Mesothelial cell of epicardium (in vitro differentiated cells): ENCODE measurements at regions not wholly inside any gene's neighbourhood (a gene's known extent, or its start where the extent isn't known, plus 50 kb on each side); places are given as distances from the start of the nearest gene placed in this dataset.

Experiments
- DNase-seq, 2 experiments: peaks; one replicate each; pipeline ENCODE4 v3.0.0; 2021; ENCODE audit warnings: low spot score in 2 of 2; ENCODE audit not compliant: unreplicated experiment in 2 of 2
- H3K27ac Mint-ChIP-seq: 2 replicates; pipeline ENCODE4 v1.8.0; 2021; ENCODE audit warnings: mixed read lengths
- H3K27me3 Mint-ChIP-seq: 2 replicates; pipeline ENCODE4 v1.8.0; 2021; ENCODE audit warnings: low read depth, mixed read lengths
- H3K36me3 Mint-ChIP-seq: 2 replicates; pipeline ENCODE4 v1.8.0; 2021; ENCODE audit warnings: mixed read lengths
- H3K4me1 Mint-ChIP-seq: 2 replicates; pipeline ENCODE4 v1.8.0; 2021; ENCODE audit warnings: mixed read lengths
- H3K4me3 Mint-ChIP-seq: 2 replicates; pipeline ENCODE4 v1.8.0; 2021; ENCODE audit warnings: mild to moderate bottlenecking, moderate library complexity, mixed read lengths
- H3K9me3 Mint-ChIP-seq: 2 replicates; pipeline ENCODE4 v1.8.0; 2021; ENCODE audit warnings: mixed read lengths
- CTCF ChIP-seq: fragments of 200-600 bp; sonication (generic); IDR thresholded peaks from one replicate; pipeline ENCODE4 v1.5.0; 2021; ENCODE audit warnings: antibody characterized with exemption; ENCODE audit not compliant: unreplicated experiment

- Mint-ChIP-seq H3K36me3 (no peaks in the 10 kb centered on the region), H3K9me3 (no peaks in the 10 kb centered on the region), H3K4me1 (peaks cover 30% of the 10 kb centered on the region), H3K27me3 (no peaks in the 10 kb centered on the region), H3K4me3 (no peak overlapping the region), H3K27ac (no peak overlapping the region)
- no peak for TF ChIP-seq CTCF
- no peak for DNase-seq
These were observed 107.3 kb upstream of the SLC8A1 start for GRCh38 chr2:40559175-40559574.

- H3K27me3 Mint-ChIP-seq: no peaks in the 10 kb centered on the region
These were observed 112.3 kb upstream of the SLC8A1 start for GRCh38 chr2:40564184-40564583.

GRCh38 chr2:40579247-40579646 lies 127.4 kb upstream of the SLC8A1 start:
- Mint-ChIP-seq H3K36me3 (peaks cover 2% of the 10 kb centered on the region), H3K27me3 (no peaks in the 10 kb centered on the region), H3K27ac (no peak overlapping the region), H3K4me1 (peaks cover 8% of the 10 kb centered on the region), H3K9me3 (peaks cover 25% of the 10 kb centered on the region), H3K4me3 (no peak overlapping the region)
- TF ChIP-seq CTCF: no peak
- no peak for DNase-seq

More at GRCh38 chr2:40564184-40564583, 112.3 kb upstream of the SLC8A1 start:
- Mint-ChIP-seq H3K36me3 (no peaks in the 10 kb centered on the region), H3K4me1 (no peaks in the 10 kb centered on the region), H3K27ac (no peak overlapping the region), H3K9me3 (no peaks in the 10 kb centered on the region), H3K4me3 (no peak overlapping the region)
- TF ChIP-seq CTCF: no peak
- no peak for DNase-seq

GRCh38 chr2:40584432-40584831 lies 132.5 kb upstream of the SLC8A1 start:
- H3K9me3 Mint-ChIP-seq: peaks cover 15% of the 10 kb centered on the region
- H3K27me3 Mint-ChIP-seq: no peaks in the 10 kb centered on the region
- no peak for TF ChIP-seq CTCF
- DNase-seq: no peak
- H3K4me1 Mint-ChIP-seq: peaks cover 8% of the 10 kb centered on the region
- H3K27ac Mint-ChIP-seq: no peak overlapping the region
- peaks cover 2% of the 10 kb centered on the region for H3K36me3 Mint-ChIP-seq
- H3K4me3 Mint-ChIP-seq: no peak overlapping the region

- H3K27me3 Mint-ChIP-seq: no peaks in the 10 kb centered on the region
- H3K27ac Mint-ChIP-seq: peak overlapping the region; percentile 23
These were observed 139.9 kb upstream of the SLC8A1 start for GRCh38 chr2:40591774-40592173.

More at GRCh38 chr2:40591774-40592173, 139.9 kb upstream of the SLC8A1 start:
- Mint-ChIP-seq H3K36me3 (no peaks in the 10 kb centered on the region), H3K4me3 (peak overlapping the region; percentile 18), H3K4me1 (peaks cover 12% of the 10 kb centered on the region), H3K9me3 (no peaks in the 10 kb centered on the region)
- TF ChIP-seq CTCF: no peak
- no peak for DNase-seq
